IMR-90 (cell line): ENCODE measurements at regions not wholly inside any gene's neighbourhood (a gene's known extent, or its start where the extent isn't known, plus 50 kb on each side); places are given as distances from the start of the nearest gene placed in this dataset.

Experiments
- ATAC-seq: fragments of 200-7000 bp; cut with Tn5 transposase; 2 replicates; pipeline ENCODE4 v1.9.1; 2020; ENCODE audit warnings: low read depth, mild to moderate bottlenecking, moderate library complexity
- BruUV-seq: library from RNA; stranded (reverse); fragments of 400-500 nt; replicated peaks from 2 replicates; lab custom pipeline; 2021; lab: Mats Ljungman, UMichigan
- CTCF ChIA-PET: fragments of 300-600 bp; formaldehyde crosslinking; extraction: SDS; loops from one replicate; lab custom pipeline; 2021; ENCODE audit warnings: antibody characterized with exemption; lab: Yijun Ruan, JAX
- POLR2A ChIA-PET: fragments of 300-600 bp; sonication (Branson Sonifier 250); formaldehyde crosslinking; loops from one replicate; lab custom pipeline; 2022; ENCODE audit warnings: antibody characterized with exemption; ENCODE audit not compliant: unreplicated experiment; lab: Charles Lee
- DNase-seq: peaks from one replicate; pipeline ENCODE4 v3.0.0; 2013
- H2AFZ ChIP-seq: replicated peaks from 2 replicates; pipeline ENCODE3; 2013; ENCODE audit warnings: low read length, mild to moderate bottlenecking; ENCODE audit not compliant: poor library complexity
- H2AK5ac ChIP-seq: 2 replicates; pipeline ENCODE4 v1.6.1; 2013; ENCODE audit warnings: low read depth, low read length, inconsistent platforms
- H2AK9ac ChIP-seq: replicated peaks from 2 replicates; pipeline ENCODE3; 2013; ENCODE audit warnings: mild to moderate bottlenecking, low read depth, low read length, moderate library complexity; ENCODE audit not compliant: poor library complexity
- H2BK120ac ChIP-seq: 2 replicates; pipeline ENCODE4 v1.6.1; 2013; ENCODE audit warnings: low read depth, low read length, inconsistent platforms
- H2BK15ac ChIP-seq: 3 replicates; pipeline ENCODE4 v1.6.1; 2013; ENCODE audit warnings: low read depth, low read length, inconsistent platforms
- H2BK20ac ChIP-seq: 2 replicates; pipeline ENCODE4 v1.6.1; 2013; ENCODE audit warnings: low read depth, mild to moderate bottlenecking, inconsistent platforms, low read length, moderate library complexity
- H2BK5ac ChIP-seq: 2 replicates; pipeline ENCODE4 v1.6.1; 2013; ENCODE audit warnings: mild to moderate bottlenecking, low read depth, low read length, inconsistent platforms; ENCODE audit not compliant: poor library complexity, severe bottlenecking
- H3K14ac ChIP-seq: replicated peaks from 2 replicates; pipeline ENCODE4 v1.6.1; 2013; ENCODE audit warnings: low read depth, low read length, inconsistent platforms
- H3K18ac ChIP-seq: 2 replicates; pipeline ENCODE4 v1.6.1; 2013; ENCODE audit warnings: low read depth, low read length, control low read depth
- H3K23ac ChIP-seq: 2 replicates; pipeline ENCODE4 v1.6.1; 2013; ENCODE audit warnings: low read depth, low read length, inconsistent platforms
- H3K27ac ChIP-seq: 2 replicates; pipeline ENCODE4 v1.5.1; 2013; ENCODE audit warnings: mild to moderate bottlenecking, control low read depth, low read length; ENCODE audit not compliant: insufficient read depth
- H3K27me3 ChIP-seq: 2 replicates; pipeline ENCODE4 v1.6.1; 2013; ENCODE audit warnings: low read length; ENCODE audit not compliant: control insufficient read depth, insufficient read depth
- H3K36me3 ChIP-seq: 2 replicates; pipeline ENCODE4 v1.6.1; 2013; ENCODE audit warnings: low read length, mixed read lengths; ENCODE audit not compliant: control insufficient read depth, insufficient read depth
- H3K4ac ChIP-seq: 2 replicates; pipeline ENCODE4 v1.6.1; 2013; ENCODE audit warnings: low read depth, low read length, inconsistent platforms
- H3K4me1 ChIP-seq: 2 replicates; pipeline ENCODE4 v1.6.1; 2013; ENCODE audit warnings: low read length, mixed read lengths; ENCODE audit not compliant: control insufficient read depth, insufficient read depth
- H3K4me2 ChIP-seq: 2 replicates; pipeline ENCODE4 v1.6.1; 2013; ENCODE audit warnings: low read depth, mild to moderate bottlenecking, control low read depth, low read length, moderate library complexity
- H3K4me3 ChIP-seq: 2 replicates; pipeline ENCODE4 v1.5.1; 2013; ENCODE audit warnings: low read depth, mild to moderate bottlenecking, control low read depth, low read length, moderate library complexity; ENCODE audit not compliant: insufficient read depth
- H3K56ac ChIP-seq: 2 replicates; pipeline ENCODE4 v1.6.1; 2013; ENCODE audit warnings: low read length, inconsistent platforms; ENCODE audit not compliant: insufficient read depth; ENCODE audit errors: extremely low read depth
- H3K79me1 ChIP-seq, 2 experiments: 2 replicates each; pipeline ENCODE4 v1.6.1; 2013; ENCODE audit warnings: low read length in 2 of 2, inconsistent platforms in 1 of 2, low read depth in 1 of 2
- H3K9ac ChIP-seq: 2 replicates; pipeline ENCODE4 v1.6.1; 2013; ENCODE audit warnings: low read depth, low read length, control low read depth
- H3K9me1 ChIP-seq: 2 replicates; pipeline ENCODE4 v1.6.1; 2013; ENCODE audit warnings: low read length, inconsistent platforms; ENCODE audit not compliant: insufficient read depth
- H3K9me3 ChIP-seq: 2 replicates; pipeline ENCODE4 v1.6.1; 2013; ENCODE audit warnings: low read length; ENCODE audit not compliant: control insufficient read depth, insufficient read depth
- H4K20me1 ChIP-seq: 2 replicates; pipeline ENCODE4 v1.6.1; 2013; ENCODE audit warnings: low read length, inconsistent platforms; ENCODE audit not compliant: insufficient read depth
- H4K5ac ChIP-seq: 2 replicates; pipeline ENCODE4 v1.6.1; 2013; ENCODE audit warnings: mild to moderate bottlenecking, low read depth, low read length, control low read depth
- H4K8ac ChIP-seq, 2 experiments: 2 replicates each; pipeline ENCODE4 v1.6.1; 2013; ENCODE audit warnings: low read depth in 2 of 2, low read length in 2 of 2, control low read depth in 1 of 2, inconsistent platforms in 1 of 2
- H4K91ac ChIP-seq: 2 replicates; pipeline ENCODE4 v1.6.1; 2013; ENCODE audit warnings: low read depth, low read length, inconsistent platforms; ENCODE audit not compliant: insufficient read depth
- BHLHE40 ChIP-seq: fragments of 150-350 bp; IDR thresholded peaks from 2 replicates; pipeline ENCODE4 v1.6.1; 2016; ENCODE audit warnings: mild to moderate bottlenecking, low read depth, low read length
- CEBPB ChIP-seq: IDR thresholded peaks from 2 replicates; pipeline ENCODE4 v1.6.1; 2012; ENCODE audit warnings: low read depth, low read length, improper control_type of control experiment
- CHD1 ChIP-seq: IDR thresholded peaks from 2 replicates; pipeline ENCODE4 v1.6.1; 2012; ENCODE audit warnings: low read depth, low read length, improper control_type of control experiment
- MAFK ChIP-seq: IDR thresholded peaks from 2 replicates; pipeline ENCODE4 v1.6.1; 2012; ENCODE audit warnings: low read depth, low read length, improper control_type of control experiment
- RAD21 ChIP-seq: IDR thresholded peaks from 2 replicates; pipeline ENCODE4 v1.6.1; 2012; ENCODE audit warnings: low read length, improper control_type of control experiment
- RCOR1 ChIP-seq: IDR thresholded peaks from 2 replicates; pipeline ENCODE4 v1.6.1; 2012; ENCODE audit warnings: mild to moderate bottlenecking, low read length, improper control_type of control experiment; ENCODE audit not compliant: insufficient replicate concordance
- SMC3 ChIP-seq: fragments of 150-350 bp; IDR thresholded peaks from 2 replicates; pipeline ENCODE4 v1.6.1; 2016; ENCODE audit warnings: low read depth, mild to moderate bottlenecking, antibody characterized with exemption, low read length, moderate library complexity
- dilution Hi-C: fragments of 300-500 bp; cut with HindIII; formaldehyde crosslinking; loops from one replicate; pipeline ENCODE4 v1.14.3; 2018; ENCODE audit warnings: low sequenced_read_pairs; ENCODE audit not compliant: unreplicated experiment
- in situ Hi-C: fragments of 300-500 bp; cut with MboI; formaldehyde crosslinking; loops from 3 replicates; pipeline ENCODE4 v1.14.3; 2019; ENCODE audit warnings: low sequenced_read_pairs, inconsistent platforms, mixed read lengths
- intact Hi-C: fragments of 100-400 bp; cut with micrococcal nuclease; formaldehyde crosslinking; loops from 2 replicates; pipeline ENCODE4 v1.10.0; 2022
- TF ChIP-seq, protein P1 (sequence below): fragments of 150-350 bp; IDR thresholded peaks from 2 replicates; pipeline ENCODE4 v1.6.1; 2017; ENCODE audit warnings: mild to moderate bottlenecking, antibody characterized with exemption, low read length, low read depth
- TF ChIP-seq, protein P2 (sequence below): fragments of 150-350 bp; IDR thresholded peaks from 2 replicates; pipeline ENCODE4 v1.6.1; 2016; ENCODE audit warnings: low read depth, mild to moderate bottlenecking, low read length, moderate library complexity, borderline replicate concordance

DNA sequence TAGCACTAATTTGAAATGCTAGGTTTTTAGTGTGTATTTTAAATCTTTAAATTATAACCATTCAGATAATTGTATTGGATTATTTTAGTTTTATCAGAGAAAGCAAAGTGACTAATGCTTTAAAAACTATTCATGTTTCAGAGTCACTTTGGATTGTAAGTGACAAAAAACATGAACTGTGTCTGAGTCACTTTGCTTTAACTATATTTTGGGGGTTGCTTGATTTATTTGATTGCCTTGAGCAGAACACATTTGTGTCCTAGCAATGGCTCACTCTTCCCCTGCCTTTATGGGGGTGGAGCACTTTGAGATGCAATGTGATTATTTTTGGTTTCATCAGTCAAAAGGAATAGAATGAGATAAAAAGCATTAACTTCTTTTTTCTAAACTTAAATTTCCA is 188.4 kb upstream of the ARX start:
- BruUV-seq: no TSS peak
- Histone ChIP-seq H3K4me3 (no peak overlapping the region), H4K8ac (no peak overlapping the region), H3K56ac (no peak overlapping the region), H2BK20ac (no peak overlapping the region), H3K9ac (no peak overlapping the region), H3K23ac (no peak overlapping the region), H3K14ac (no peak overlapping the region), H2AFZ (no peak overlapping the region), H4K91ac (no peak overlapping the region), H3K27ac (no peak overlapping the region), H2BK5ac (no peak overlapping the region), H4K5ac (no peak overlapping the region), H3K36me3 (no peaks in the 10 kb centered on the region), H4K20me1 (no peaks in the 10 kb centered on the region), H3K4me2 (no peak overlapping the region), H2AK5ac (no peak overlapping the region), H3K79me1 (no peaks in the 10 kb centered on the region), H3K27me3 (no peaks in the 10 kb centered on the region), H3K9me1 (no peaks in the 10 kb centered on the region), H2BK15ac (no peak overlapping the region), H2AK9ac (no peak overlapping the region), H3K9me3 (no peaks in the 10 kb centered on the region), H2BK120ac (no peak overlapping the region), H3K18ac (no peak overlapping the region), H3K4ac (no peak overlapping the region), H3K4me1 (no peaks in the 10 kb centered on the region)
- no peak for ATAC-seq
- no peak for DNase-seq
- TF ChIP-seq, protein P1, sequence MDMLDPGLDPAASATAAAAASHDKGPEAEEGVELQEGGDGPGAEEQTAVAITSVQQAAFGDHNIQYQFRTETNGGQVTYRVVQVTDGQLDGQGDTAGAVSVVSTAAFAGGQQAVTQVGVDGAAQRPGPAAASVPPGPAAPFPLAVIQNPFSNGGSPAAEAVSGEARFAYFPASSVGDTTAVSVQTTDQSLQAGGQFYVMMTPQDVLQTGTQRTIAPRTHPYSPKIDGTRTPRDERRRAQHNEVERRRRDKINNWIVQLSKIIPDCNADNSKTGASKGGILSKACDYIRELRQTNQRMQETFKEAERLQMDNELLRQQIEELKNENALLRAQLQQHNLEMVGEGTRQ: no peak
- TF ChIP-seq, protein P2, sequence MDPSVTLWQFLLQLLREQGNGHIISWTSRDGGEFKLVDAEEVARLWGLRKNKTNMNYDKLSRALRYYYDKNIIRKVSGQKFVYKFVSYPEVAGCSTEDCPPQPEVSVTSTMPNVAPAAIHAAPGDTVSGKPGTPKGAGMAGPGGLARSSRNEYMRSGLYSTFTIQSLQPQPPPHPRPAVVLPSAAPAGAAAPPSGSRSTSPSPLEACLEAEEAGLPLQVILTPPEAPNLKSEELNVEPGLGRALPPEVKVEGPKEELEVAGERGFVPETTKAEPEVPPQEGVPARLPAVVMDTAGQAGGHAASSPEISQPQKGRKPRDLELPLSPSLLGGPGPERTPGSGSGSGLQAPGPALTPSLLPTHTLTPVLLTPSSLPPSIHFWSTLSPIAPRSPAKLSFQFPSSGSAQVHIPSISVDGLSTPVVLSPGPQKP: no peak
- TF ChIP-seq SMC3 (no peak), RCOR1 (no peak), RAD21 (no peak), CEBPB (no peak), MAFK (no peak), CHD1 (no peak), BHLHE40 (no peak)
- dilution Hi-C loops (no loop called here), intact Hi-C loops (no loop called here), in situ Hi-C loops (no loop called here)
- ChIA-PET POLR2A (no interaction called here), CTCF (no interaction called here)
